Adrenal gland (tissue), 9 donors: ENCODE measurements at regions not wholly inside any gene's neighbourhood (a gene's known extent, or its start where the extent isn't known, plus 50 kb on each side); places are given as distances from the start of the nearest gene placed in this dataset.

Experiments used
- DNase-seq, 7 donors: peaks; one replicate each; pipeline ENCODE4 v3.0.0-alpha.2; 2019 to 2020
- H3K27ac ChIP-seq, 5 donors: fragments of 200-600 bp; sonication (generic) in 4 of 5; 1 replicate in 3 of 5; 2 replicates in 2 of 5; pipeline versions ENCODE4 v1.5.1 to v1.8.0; 2016 to 2020; ENCODE audit warnings: mild to moderate bottlenecking in 1 of 5
- H3K27me3 ChIP-seq: fragments of 200-600 bp; 2 replicates; pipeline ENCODE4 v1.8.0; 2021
- H3K36me3 ChIP-seq, 2 donors: fragments of 200-600 bp; replicated peaks in 1 of 2; 1 replicate in 1 of 2; 2 replicates in 1 of 2; pipeline versions ENCODE4 v1.5.1 to v1.8.0; 2018 to 2022
- H3K4me1 ChIP-seq, 2 donors: fragments of 200-600 bp; replicated peaks in 1 of 2; 1 replicate in 1 of 2; 2 replicates in 1 of 2; pipeline versions ENCODE4 v1.5.1 to v1.8.0; 2018 to 2021
- H3K4me3 ChIP-seq, 4 donors: fragments of 200-600 bp; sonication (generic) in 3 of 4; one replicate each; pipeline ENCODE4 v1.5.1; 2016 to 2018
- H3K9me3 ChIP-seq, 3 donors: fragments of 200-600 bp; sonication (generic) in 1 of 3; replicated peaks in 1 of 3; 1 replicate in 2 of 3; 2 replicates in 1 of 3; pipeline versions ENCODE4 v1.5.1 to v1.8.0; 2016 to 2021
- POLR2A ChIP-seq, 2 donors: fragments of 450-650 bp; IDR thresholded peaks; one replicate each; pipeline ENCODE4 v1.6.1; 2017; ENCODE audit warnings: antibody characterized with exemption in 2 of 2, mild to moderate bottlenecking in 2 of 2, moderate library complexity in 1 of 2
- WGBS, 4 donors: extraction: QIAGEN DNeasy Blood & Tissue Kit in 2 of 4; methylation state at CpG; one replicate each; pipeline versions ENCODE4 v1.1.5 to v1.1.7; 2013 to 2017; 5-methylcytosine and 5-hydroxymethylcytosine counted together
- intact Hi-C, 2 donors: fragments of 100-400 bp; cut with DNase I; formaldehyde crosslinking; loops; one replicate each; pipeline versions ENCODE4 v1.14.1 to v1.15.0; 2022 to 2023
- TF ChIP-seq, protein P1 (sequence below), 6 experiments: fragments of 450-650 bp in 4 of 6; fragments of 200-600 bp in 2 of 6; sonication (generic) in 1 of 6; IDR thresholded peaks; 1 replicate in 5 of 6; 2 replicates in 1 of 6; pipeline versions ENCODE4 v1.5.1 to v1.8.0; 2016 to 2021; ENCODE audit warnings: antibody characterized with exemption in 6 of 6, mild to moderate bottlenecking in 2 of 6, moderate library complexity in 1 of 6
- donor health status: healthy with polysubstance abuse.
- donor health status: Bipolar disorder and iron deficiency.
- donor health status: DM: yes; HTN: yes; CAD: no.
- donor health status: DM: no; HTN: no; CAD: no.
- donor health status: DM: no; HTN: no; CAD: no.

DNA sequence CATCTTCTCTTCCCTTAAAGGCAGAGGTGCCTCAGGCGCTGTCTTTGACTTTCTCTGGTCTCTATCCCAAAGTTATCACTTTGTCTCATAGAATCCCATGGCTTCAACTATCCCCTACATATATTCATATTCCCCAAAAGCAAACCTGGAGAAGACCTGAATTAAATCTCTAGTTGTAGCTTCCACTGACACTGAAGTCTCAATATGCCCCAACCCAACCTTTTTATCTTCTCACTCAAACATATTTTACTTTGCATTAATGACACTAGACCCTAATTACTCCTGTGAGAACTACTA, 354.5 kb upstream of the DUSP10 start:
- no peak overlapping the region for H3K4me3 ChIP-seq
- 85 to 95% (median 95%) methylated on average over 1 of the region's 1 CpG for WGBS, 4 donors
- H3K36me3 ChIP-seq: no peaks in the 10 kb centered on the region
- no peaks in the 10 kb centered on the region for H3K27me3 ChIP-seq
- intact Hi-C loops: loop anchor here (5.0 kb wide), 2 partner anchors 356 to 361 kb away; no protein-coding TSS in a partner anchor
- TF ChIP-seq, protein P1, sequence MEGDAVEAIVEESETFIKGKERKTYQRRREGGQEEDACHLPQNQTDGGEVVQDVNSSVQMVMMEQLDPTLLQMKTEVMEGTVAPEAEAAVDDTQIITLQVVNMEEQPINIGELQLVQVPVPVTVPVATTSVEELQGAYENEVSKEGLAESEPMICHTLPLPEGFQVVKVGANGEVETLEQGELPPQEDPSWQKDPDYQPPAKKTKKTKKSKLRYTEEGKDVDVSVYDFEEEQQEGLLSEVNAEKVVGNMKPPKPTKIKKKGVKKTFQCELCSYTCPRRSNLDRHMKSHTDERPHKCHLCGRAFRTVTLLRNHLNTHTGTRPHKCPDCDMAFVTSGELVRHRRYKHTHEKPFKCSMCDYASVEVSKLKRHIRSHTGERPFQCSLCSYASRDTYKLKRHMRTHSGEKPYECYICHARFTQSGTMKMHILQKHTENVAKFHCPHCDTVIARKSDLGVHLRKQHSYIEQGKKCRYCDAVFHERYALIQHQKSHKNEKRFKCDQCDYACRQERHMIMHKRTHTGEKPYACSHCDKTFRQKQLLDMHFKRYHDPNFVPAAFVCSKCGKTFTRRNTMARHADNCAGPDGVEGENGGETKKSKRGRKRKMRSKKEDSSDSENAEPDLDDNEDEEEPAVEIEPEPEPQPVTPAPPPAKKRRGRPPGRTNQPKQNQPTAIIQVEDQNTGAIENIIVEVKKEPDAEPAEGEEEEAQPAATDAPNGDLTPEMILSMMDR (IDR thresholded peaks at IDR 0.05): no peak
- TF ChIP-seq POLR2A (IDR thresholded peaks at IDR 0.05): no peak
- H3K4me1 ChIP-seq: no peaks in the 10 kb centered on the region
- no peaks in the 10 kb centered on the region for H3K9me3 ChIP-seq
- H3K27ac ChIP-seq: no peak overlapping the region
- no peak for DNase-seq

DNA sequence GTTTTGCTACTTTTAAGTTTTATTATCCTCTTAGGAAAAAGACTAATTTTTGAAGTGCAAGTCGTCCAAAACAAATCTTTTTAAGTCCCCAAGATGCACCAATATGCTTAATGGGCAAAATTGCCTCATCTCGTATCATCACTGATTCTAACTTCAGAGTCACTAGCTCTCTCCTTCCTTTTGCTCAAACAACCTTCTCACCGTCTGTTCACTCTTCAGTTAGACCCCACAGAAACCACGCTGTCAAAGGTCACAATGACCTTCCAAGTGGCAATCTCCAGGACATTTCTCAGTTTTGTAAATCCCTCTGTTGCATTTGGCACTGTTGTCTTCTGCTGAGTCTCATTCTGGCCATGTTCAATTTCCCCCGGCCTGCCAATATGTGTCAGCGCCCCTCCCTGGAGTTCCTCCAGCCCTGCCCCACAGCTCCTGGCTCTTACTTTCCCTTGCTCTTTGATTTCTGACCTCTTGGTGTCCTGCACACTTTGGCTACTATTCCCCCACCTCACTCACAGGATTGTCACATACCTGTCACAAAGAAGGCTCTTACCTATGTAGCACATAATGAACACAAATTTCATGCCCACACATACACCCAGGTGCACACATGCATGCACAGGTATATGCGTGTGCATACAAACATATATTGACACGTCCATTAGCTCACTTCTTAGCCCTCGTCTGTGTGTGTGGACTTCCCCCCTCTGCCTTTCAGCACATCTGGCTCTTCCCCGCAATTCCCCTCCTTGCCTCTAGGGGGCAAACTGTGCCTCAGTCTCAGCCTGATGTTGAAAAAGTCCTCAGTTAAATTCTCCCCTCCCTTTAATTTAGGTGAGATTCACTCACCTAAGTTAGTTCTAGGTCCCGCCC, 354.0 kb upstream of the DUSP10 start:
- intact Hi-C loops: loop anchor here (5.0 kb wide), 2 partner anchors 356 to 361 kb away; no protein-coding TSS in a partner anchor
- no peak for TF ChIP-seq POLR2A (IDR thresholded peaks at IDR 0.05)
- TF ChIP-seq, protein P1 (IDR thresholded peaks at IDR 0.05): peak; percentile 53 to 88 (median 70)
- Histone ChIP-seq H3K4me1 (no peaks in the 10 kb centered on the region), H3K4me3 (no peak overlapping the region), H3K36me3 (no peaks in the 10 kb centered on the region), H3K9me3 (no peaks in the 10 kb centered on the region), H3K27ac (no peak overlapping the region), H3K27me3 (no peaks in the 10 kb centered on the region)
- peak in 6 of 7 donors; percentile 29 to 67 (median 53) for DNase-seq
- WGBS, 4 donors: 44 to 51% (median 47%) methylated on average over 11 of the region's 11 CpGs

DNA sequence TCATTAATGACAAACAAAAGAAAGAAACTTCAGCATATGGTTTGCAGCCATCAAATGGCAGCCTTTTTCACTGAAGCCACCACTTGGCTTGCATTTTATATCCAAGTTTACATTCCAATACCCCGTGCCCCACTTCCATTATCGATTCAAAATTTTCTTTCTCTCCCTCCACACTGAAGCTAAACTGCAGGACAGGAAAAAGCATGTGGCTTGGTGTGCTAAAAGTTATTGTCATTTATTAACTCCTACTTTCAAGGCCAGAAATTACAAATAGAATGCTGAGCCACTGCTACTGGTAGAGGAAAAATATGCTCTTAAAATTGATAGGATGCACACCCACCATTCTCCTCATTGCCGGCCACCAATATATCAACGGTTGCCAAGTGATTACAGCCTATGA, 351.6 kb upstream of the DUSP10 start:
- H3K36me3 ChIP-seq: no peaks in the 10 kb centered on the region
- H3K27ac ChIP-seq: no peak overlapping the region
- no peak overlapping the region for H3K4me3 ChIP-seq
- intact Hi-C loops: no loop called here
- TF ChIP-seq, protein P1 (IDR thresholded peaks at IDR 0.05): no peak
- no peak for TF ChIP-seq POLR2A (IDR thresholded peaks at IDR 0.05)
- no peaks in the 10 kb centered on the region for H3K4me1 ChIP-seq
- no peaks in the 10 kb centered on the region for H3K27me3 ChIP-seq
- 71 to 88% (median 79%) methylated on average over 4 of the region's 4 CpGs for WGBS, 4 donors
- H3K9me3 ChIP-seq: no peaks in the 10 kb centered on the region
- DNase-seq: no peak

DNA sequence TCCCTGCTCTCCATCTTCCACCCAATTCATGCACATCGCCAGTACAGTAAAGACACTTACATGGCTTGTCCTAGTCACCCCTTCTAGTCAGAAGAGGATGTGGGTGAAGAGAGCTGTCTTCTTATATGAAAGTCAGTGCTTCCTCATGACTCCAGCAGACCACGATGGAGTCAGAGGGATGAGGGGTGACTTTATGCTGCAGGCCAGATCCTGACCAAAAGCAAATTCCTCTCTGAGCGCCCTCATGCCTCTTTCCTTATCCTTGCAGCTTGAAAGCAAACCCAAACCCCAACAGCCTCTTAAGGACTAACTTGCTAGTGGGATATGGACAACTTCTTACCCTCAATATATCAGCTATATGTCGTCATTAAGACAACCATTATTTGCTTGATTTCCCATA, 348.2 kb upstream of the DUSP10 start:
- Histone ChIP-seq H3K36me3 (no peaks in the 10 kb centered on the region), H3K4me3 (no peak overlapping the region), H3K9me3 (no peaks in the 10 kb centered on the region), H3K27me3 (no peaks in the 10 kb centered on the region), H3K4me1 (no peaks in the 10 kb centered on the region), H3K27ac (no peak overlapping the region)
- no peak for TF ChIP-seq POLR2A (IDR thresholded peaks at IDR 0.05)
- TF ChIP-seq, protein P1 (IDR thresholded peaks at IDR 0.05): no peak
- intact Hi-C loops: no loop called here
- no peak for DNase-seq
- 75 to 86% (median 82%) methylated on average over 4 of the region's 4 CpGs for WGBS, 4 donors
